Right lobe of liver (tissue), 4 donors: ENCODE measurements at regions not wholly inside any gene's neighbourhood (a gene's known extent, or its start where the extent isn't known, plus 50 kb on each side); places are given as distances from the start of the nearest gene placed in this dataset.

Experiments
- CTCF ChIP-seq, 4 donors: fragments of 200-600 bp in 3 of 4; fragments of 450-650 bp in 1 of 4; IDR thresholded peaks; one replicate each; pipeline versions ENCODE4 v1.5.1 to v1.8.0; 2016 to 2022; ENCODE audit warnings: antibody characterized with exemption in 4 of 4, mild to moderate bottlenecking in 2 of 4
- POLR2A ChIP-seq: fragments of 450-650 bp; IDR thresholded peaks from one replicate; pipeline ENCODE4 v1.6.1; 2017; ENCODE audit warnings: antibody characterized with exemption, mild to moderate bottlenecking
- donor health status: DM: no; HTN: no; CAD: no.
- donor health status: DM: no; HTN: no; CAD: no.
- donor health status: DM: no; HTN: yes; CAD: no.

DNA sequence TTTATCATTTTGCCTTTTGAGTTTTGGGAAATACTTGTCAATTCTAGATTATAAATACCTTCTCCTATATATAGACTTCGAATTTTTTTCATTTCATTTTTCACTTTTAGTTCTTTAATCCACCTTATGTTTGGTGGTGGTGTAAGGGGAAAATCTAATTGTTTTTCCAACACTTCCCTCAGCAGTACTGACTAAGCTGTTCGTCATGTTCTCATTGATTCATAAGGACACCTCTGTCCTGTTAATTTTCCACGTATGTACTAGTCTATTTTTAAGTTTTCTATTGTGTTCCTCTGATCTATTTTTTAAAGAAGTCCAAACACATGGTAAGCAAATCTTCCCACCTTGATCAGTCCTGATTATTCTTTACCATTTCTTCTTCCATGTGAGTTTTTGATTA is 254.2 kb downstream of the SYK start:
- TF ChIP-seq CTCF (IDR thresholded peaks at IDR 0.05) (no peak), POLR2A (no peak)
